GM23338 (cell line): ENCODE measurements at regions not wholly inside any gene's neighbourhood (a gene's known extent, or its start where the extent isn't known, plus 50 kb on each side); places are given as distances from the start of the nearest gene placed in this dataset.

Experiments
- ATAC-seq: fragments of 200-7000 bp; cut with Tn5 transposase; 3 replicates; pipeline ENCODE4 v1.9.1; 2020
- DNase-seq: peaks from one replicate; pipeline ENCODE4 v3.0.0-alpha.2; 2015; ENCODE audit warnings: low spot score
- H2AFZ ChIP-seq: fragments of 200-600 bp; sonication (generic); 2 replicates; pipeline ENCODE4 v1.8.0; 2016; ENCODE audit warnings: antibody characterized with exemption, mild to moderate bottlenecking, moderate library complexity
- H3F3A ChIP-seq: fragments of 200-600 bp; sonication (generic); replicated peaks from 2 replicates; pipeline ENCODE4 v1.8.0; 2017; ENCODE audit warnings: antibody characterized with exemption, mixed run types, low read depth
- H3K27ac ChIP-seq: fragments of 200-600 bp; sonication (generic); 2 replicates; pipeline ENCODE4 v1.6.1; 2016; ENCODE audit warnings: low read depth
- H3K27me3 ChIP-seq: fragments of 200-600 bp; sonication (generic); 2 replicates; pipeline ENCODE4 v1.8.0; 2016; ENCODE audit warnings: mild to moderate bottlenecking, mixed run types, moderate library complexity; ENCODE audit not compliant: insufficient read depth
- H3K36me3 ChIP-seq: fragments of 200-600 bp; sonication (generic); 2 replicates; pipeline ENCODE4 v1.8.0; 2016; ENCODE audit warnings: mild to moderate bottlenecking; ENCODE audit not compliant: insufficient read depth
- H3K4me1 ChIP-seq: fragments of 200-600 bp; sonication (generic); 2 replicates; pipeline ENCODE4 v1.8.0; 2016; ENCODE audit warnings: mild to moderate bottlenecking, moderate library complexity; ENCODE audit not compliant: insufficient read depth
- H3K4me2 ChIP-seq: fragments of 200-600 bp; sonication (generic); 2 replicates; pipeline ENCODE4 v1.7.1; 2017; ENCODE audit warnings: mixed run types
- H3K4me3 ChIP-seq: fragments of 200-600 bp; sonication (generic); 2 replicates; pipeline ENCODE4 v1.6.1; 2016; ENCODE audit warnings: mixed run types
- H3K79me2 ChIP-seq: fragments of 200-600 bp; sonication (generic); replicated peaks from 2 replicates; pipeline ENCODE4 v1.8.0; 2017; ENCODE audit warnings: mild to moderate bottlenecking; ENCODE audit not compliant: insufficient read depth
- H3K9me2 ChIP-seq: fragments of 200-600 bp; sonication (generic); 2 replicates; pipeline ENCODE4 v1.8.0; 2017; ENCODE audit not compliant: insufficient read depth
- H4K20me1 ChIP-seq: fragments of 200-600 bp; sonication (generic); replicated peaks from 2 replicates; pipeline ENCODE4 v1.8.0; 2017; ENCODE audit warnings: mild to moderate bottlenecking; ENCODE audit not compliant: insufficient read depth
- H3K27ac Mint-ChIP-seq: 2 replicates; pipeline ENCODE4 v1.8.0; 2020; ENCODE audit warnings: inconsistent platforms, mild to moderate bottlenecking, moderate library complexity, mixed read lengths
- H3K27me3 Mint-ChIP-seq: 3 replicates; pipeline ENCODE4 v1.8.0; 2022; ENCODE audit warnings: low read depth, mild to moderate bottlenecking, moderate library complexity, mixed read lengths, inconsistent platforms; ENCODE audit not compliant: insufficient read depth, poor library complexity
- H3K36me3 Mint-ChIP-seq: 3 replicates; pipeline ENCODE4 v1.8.0; 2021; ENCODE audit warnings: low read depth, mild to moderate bottlenecking, inconsistent platforms, moderate library complexity, mixed read lengths
- H3K4me1 Mint-ChIP-seq: 3 replicates; pipeline ENCODE4 v1.8.0; 2020; ENCODE audit warnings: mild to moderate bottlenecking, inconsistent platforms, mixed read lengths
- H3K4me3 Mint-ChIP-seq: 3 replicates; pipeline ENCODE4 v1.8.0; 2021; ENCODE audit warnings: moderate library complexity, mild to moderate bottlenecking, inconsistent platforms, mixed read lengths
- H3K9me3 Mint-ChIP-seq: 3 replicates; pipeline ENCODE4 v1.8.0; 2020; ENCODE audit warnings: moderate library complexity, mild to moderate bottlenecking, inconsistent platforms, mixed read lengths
- ETS1 ChIP-seq: IDR thresholded peaks from 2 replicates; pipeline ENCODE4 v1.6.1; 2016; ENCODE audit warnings: antibody characterized with exemption
- EZH2 ChIP-seq: fragments of 200-600 bp; sonication (generic); IDR thresholded peaks from one replicate; pipeline ENCODE4 v1.8.0; 2017; ENCODE audit warnings: antibody characterized with exemption, mild to moderate bottlenecking, low read depth; ENCODE audit not compliant: unreplicated experiment
- EZH2phosphoT487 ChIP-seq: fragments of 200-600 bp; sonication (generic); IDR thresholded peaks from one replicate; pipeline ENCODE4 v1.8.1; 2018; ENCODE audit warnings: antibody characterized with exemption; ENCODE audit not compliant: unreplicated experiment
- NANOG ChIP-seq: IDR thresholded peaks from 2 replicates; pipeline ENCODE4 v1.6.1; 2016; ENCODE audit warnings: antibody characterized with exemption, borderline replicate concordance
- POLR2AphosphoS5 ChIP-seq: IDR thresholded peaks from 2 replicates; pipeline ENCODE4 v1.6.1; 2016; ENCODE audit warnings: antibody characterized with exemption, low read depth
- STAT1 ChIP-seq: IDR thresholded peaks from one replicate; pipeline ENCODE4 v1.6.1; 2016; ENCODE audit warnings: antibody characterized with exemption; ENCODE audit not compliant: unreplicated experiment
- ZNF331 ChIP-seq: fragments of 250-450 bp; sonication (Bioruptor Pico); IDR thresholded peaks from 2 replicates; pipeline ENCODE4 v1.5.0; 2020; ENCODE audit warnings: low read depth, mild to moderate bottlenecking, moderate library complexity
- ZNF462 ChIP-seq: fragments of 250-450 bp; sonication (Bioruptor Pico); IDR thresholded peaks from 2 replicates; pipeline ENCODE4 v1.5.0; 2020; ENCODE audit warnings: mild to moderate bottlenecking, moderate library complexity

DNA sequence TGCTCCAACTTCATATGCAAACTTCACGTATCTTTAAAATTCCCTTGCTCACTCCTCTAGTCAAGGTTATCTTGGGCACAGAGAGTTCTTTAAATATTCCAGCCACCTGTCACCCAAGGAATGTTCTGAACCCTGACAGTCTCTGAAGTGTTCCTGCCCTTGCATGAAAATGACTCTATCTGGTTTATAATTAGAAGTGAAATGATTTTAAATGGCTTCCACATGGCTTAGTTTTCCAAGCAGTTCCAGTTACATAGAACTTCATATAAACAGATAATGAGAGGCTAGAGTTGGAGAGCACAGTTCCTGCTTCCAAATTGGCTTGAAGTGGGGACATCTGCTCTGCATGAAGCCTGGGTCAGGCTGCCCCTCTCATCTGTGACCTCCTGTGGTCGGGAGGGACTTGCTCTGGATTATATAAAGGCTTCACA lies 81.9 kb downstream of the SLC4A3 start:
- ATAC-seq: no peak
- H3K79me2 ChIP-seq: no peaks in the 10 kb centered on the region
- H3K4me3 ChIP-seq: no peak overlapping the region
- no peak for TF ChIP-seq EZH2
- H3K27ac ChIP-seq: no peak overlapping the region
- H3K27me3 ChIP-seq: no peaks in the 10 kb centered on the region
- no peak for DNase-seq
- peaks cover 11% of the 10 kb centered on the region; the same call in 1 of the 2 replicates for H3K4me1 ChIP-seq
- H3K27ac Mint-ChIP-seq: no peak overlapping the region
- H3K9me3 Mint-ChIP-seq: peaks cover 16% of the 10 kb centered on the region
- H2AFZ ChIP-seq: no peak overlapping the region
- no peaks in the 10 kb centered on the region for H3K36me3 ChIP-seq
- peaks cover 7% of the 10 kb centered on the region for H3K27me3 Mint-ChIP-seq
- H3K4me1 Mint-ChIP-seq: peaks cover 18% of the 10 kb centered on the region; the same call in 2 of the 3 replicates
- no peak overlapping the region for H3K4me2 ChIP-seq
- peaks cover 8% of the 10 kb centered on the region for H3K36me3 Mint-ChIP-seq
- peaks cover 24% of the 10 kb centered on the region for H3K9me2 ChIP-seq
- no peaks in the 10 kb centered on the region for H4K20me1 ChIP-seq
- no peaks in the 10 kb centered on the region for H3F3A ChIP-seq
- H3K4me3 Mint-ChIP-seq: no peak overlapping the region

DNA sequence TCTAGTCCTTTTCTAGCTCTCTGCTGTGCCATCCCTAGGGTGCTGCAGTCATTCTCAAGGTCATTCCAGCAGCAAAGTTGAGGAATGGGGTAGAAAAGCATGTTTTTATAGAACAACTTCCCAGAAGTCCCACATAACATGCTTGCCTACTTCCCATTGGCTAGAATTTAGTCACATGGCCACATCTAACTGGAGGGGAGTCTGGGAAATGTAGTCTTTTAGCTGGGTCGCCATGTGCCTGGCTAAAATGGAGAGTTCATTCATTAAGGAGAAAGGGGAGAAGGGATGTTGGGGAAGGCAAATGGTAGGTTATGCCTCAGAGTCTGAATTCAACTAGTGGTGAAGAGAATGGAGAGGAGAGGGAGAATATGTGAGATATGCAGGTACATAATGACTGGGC lies 85.7 kb downstream of the SLC4A3 start:
- H2AFZ ChIP-seq: peak overlapping the region; percentile 36; the same call in 1 of the 2 replicates

DNA sequence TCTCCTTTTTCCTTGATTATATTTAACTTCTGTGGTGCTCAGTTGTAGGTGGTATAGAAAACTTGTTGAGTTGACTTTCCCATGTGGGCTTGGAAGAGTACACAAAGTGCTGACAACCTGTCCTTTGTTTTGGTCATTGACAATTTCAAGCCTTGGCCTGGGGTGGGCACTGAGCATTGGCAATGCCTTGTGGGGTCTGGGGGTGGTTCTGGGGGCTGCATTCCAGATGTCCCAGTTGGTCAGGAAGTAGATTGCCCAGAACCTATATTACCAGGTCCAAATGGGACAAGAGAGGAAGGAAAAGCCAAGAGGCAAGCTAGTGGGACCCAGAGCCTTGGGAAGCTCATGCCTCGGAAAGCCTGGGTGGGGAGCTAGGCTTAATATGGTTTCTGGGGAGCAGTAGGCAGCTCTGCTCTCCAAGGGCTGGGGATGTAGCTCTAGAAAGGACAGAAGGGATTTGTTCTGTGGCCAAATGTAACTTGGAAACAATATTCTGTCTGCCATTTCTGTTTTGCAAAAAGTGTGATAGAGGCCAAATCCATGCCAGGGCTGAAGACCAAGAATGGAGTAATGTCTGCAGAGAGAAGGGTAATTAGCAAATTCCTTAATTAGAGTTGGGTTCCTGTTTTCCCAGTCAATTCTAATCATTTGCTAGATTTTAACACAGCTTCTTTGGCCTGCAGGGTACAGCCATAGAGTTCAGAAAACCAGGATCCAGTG lies 87.4 kb downstream of the SLC4A3 start:
- H3K27ac Mint-ChIP-seq: no peak overlapping the region
- Histone ChIP-seq H2AFZ (no peak overlapping the region), H3K36me3 (no peaks in the 10 kb centered on the region), H3K79me2 (no peaks in the 10 kb centered on the region), H3K4me1 (no peaks in the 10 kb centered on the region), H4K20me1 (no peaks in the 10 kb centered on the region), H3K27ac (no peak overlapping the region), H3K4me2 (no peak overlapping the region), H3F3A (no peaks in the 10 kb centered on the region), H3K4me3 (no peak overlapping the region), H3K9me2 (peaks cover 13% of the 10 kb centered on the region; the same call in 1 of the 2 replicates), H3K27me3 (no peaks in the 10 kb centered on the region)
- ATAC-seq (no peak), DNase-seq (no peak)
- H3K4me3 Mint-ChIP-seq: no peak overlapping the region
- H3K9me3 Mint-ChIP-seq: peaks cover 16% of the 10 kb centered on the region
- H3K4me1 Mint-ChIP-seq: no peaks in the 10 kb centered on the region
- peaks cover 8% of the 10 kb centered on the region for H3K36me3 Mint-ChIP-seq
- H3K27me3 Mint-ChIP-seq: peaks cover 5% of the 10 kb centered on the region
- no peak for TF ChIP-seq EZH2phosphoT487
- TF ChIP-seq POLR2AphosphoS5: no peak
- TF ChIP-seq ZNF462 (CRISPR knock-in tag): no peak
- no peak for TF ChIP-seq EZH2
- TF ChIP-seq STAT1: no peak
- TF ChIP-seq NANOG: no peak

More for the DNA sequence above, 85.7 kb downstream of the SLC4A3 start:
- Mint-ChIP-seq H3K27me3 (peaks cover 5% of the 10 kb centered on the region), H3K27ac (no peak overlapping the region), H3K36me3 (peaks cover 8% of the 10 kb centered on the region), H3K4me3 (no peak overlapping the region), H3K9me3 (peaks cover 16% of the 10 kb centered on the region), H3K4me1 (peaks cover 2% of the 10 kb centered on the region; the same call in 2 of the 3 replicates)
- H4K20me1 ChIP-seq: no peaks in the 10 kb centered on the region
- no peak for TF ChIP-seq ZNF331 (CRISPR knock-in tag)
- TF ChIP-seq ETS1: peak; percentile 62; the same call in 1 of the 2 replicates
- no peak overlapping the region for H3K4me3 ChIP-seq
- peak; percentile 79 for DNase-seq
- H3K9me2 ChIP-seq: peaks cover 16% of the 10 kb centered on the region
- H3K79me2 ChIP-seq: no peaks in the 10 kb centered on the region
- H3K4me2 ChIP-seq: no peak overlapping the region
- peak; percentile 72 for ATAC-seq
- H3F3A ChIP-seq: no peaks in the 10 kb centered on the region
- H3K4me1 ChIP-seq: no peaks in the 10 kb centered on the region
- no peaks in the 10 kb centered on the region for H3K27me3 ChIP-seq
- no peak overlapping the region for H3K27ac ChIP-seq
- H3K36me3 ChIP-seq: no peaks in the 10 kb centered on the region
